Inflammatory macrophage treated with lipopolysaccharide for 4 hours (primary cell): ENCODE measurements at regions not wholly inside any gene's neighbourhood (a gene's known extent, or its start where the extent isn't known, plus 50 kb on each side); places are given as distances from the start of the nearest gene placed in this dataset.

ENCODE experiments used
- DNase-seq: peaks from one replicate; pipeline ENCODE4 v3.0.0-alpha.2; 2020

DNA sequence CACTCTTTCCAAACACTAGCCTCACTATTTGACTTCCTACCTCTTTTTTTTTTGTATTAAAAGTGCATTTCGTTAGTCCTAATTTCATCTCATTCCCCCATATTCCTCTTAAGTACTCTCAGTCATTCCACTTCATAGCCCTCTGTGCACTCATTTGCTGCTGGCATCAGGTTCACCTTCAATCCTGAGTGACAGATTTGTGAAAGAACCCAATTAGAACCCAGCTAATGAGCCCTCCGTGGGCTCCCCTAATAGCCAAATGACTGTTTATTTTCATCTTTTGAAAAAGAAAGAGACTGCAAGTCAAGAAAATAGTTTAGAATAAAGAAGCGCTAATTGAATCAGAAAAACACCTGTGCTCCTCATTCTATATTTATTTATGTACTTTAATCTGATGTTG is 512.1 kb upstream of the LRATD1 start:
- no peak for DNase-seq

DNA sequence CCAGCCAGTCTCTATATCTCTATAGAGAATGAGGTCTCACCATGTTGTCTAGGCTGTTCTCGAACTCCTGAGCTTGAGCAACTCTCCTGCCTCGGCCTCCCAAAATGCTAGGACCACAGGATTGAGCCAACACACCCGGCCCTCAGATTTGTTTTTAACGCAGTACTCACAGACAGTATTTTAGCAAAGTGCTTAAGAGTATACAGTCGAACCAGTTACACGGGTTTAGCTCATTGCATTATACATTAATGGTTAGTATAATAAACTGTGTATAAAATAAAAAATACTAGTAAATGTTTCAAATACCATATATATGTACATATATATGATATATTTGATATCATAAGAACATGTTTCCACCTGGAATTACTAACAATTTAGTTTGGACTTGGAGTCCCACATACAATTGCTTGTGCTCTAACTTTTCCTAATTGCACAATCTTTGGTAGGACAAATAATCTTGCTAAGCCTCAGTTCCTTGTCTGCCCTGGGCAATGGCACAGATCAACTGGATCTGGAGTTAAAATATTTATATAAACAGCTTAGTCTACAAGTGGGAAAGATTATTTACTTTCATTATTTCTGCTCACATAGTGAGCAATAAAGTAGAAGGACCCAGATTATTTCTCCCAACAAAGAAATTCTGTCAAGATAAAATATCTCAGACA is 508.9 kb upstream of the LRATD1 start:
- DNase-seq, result no peak

DNA sequence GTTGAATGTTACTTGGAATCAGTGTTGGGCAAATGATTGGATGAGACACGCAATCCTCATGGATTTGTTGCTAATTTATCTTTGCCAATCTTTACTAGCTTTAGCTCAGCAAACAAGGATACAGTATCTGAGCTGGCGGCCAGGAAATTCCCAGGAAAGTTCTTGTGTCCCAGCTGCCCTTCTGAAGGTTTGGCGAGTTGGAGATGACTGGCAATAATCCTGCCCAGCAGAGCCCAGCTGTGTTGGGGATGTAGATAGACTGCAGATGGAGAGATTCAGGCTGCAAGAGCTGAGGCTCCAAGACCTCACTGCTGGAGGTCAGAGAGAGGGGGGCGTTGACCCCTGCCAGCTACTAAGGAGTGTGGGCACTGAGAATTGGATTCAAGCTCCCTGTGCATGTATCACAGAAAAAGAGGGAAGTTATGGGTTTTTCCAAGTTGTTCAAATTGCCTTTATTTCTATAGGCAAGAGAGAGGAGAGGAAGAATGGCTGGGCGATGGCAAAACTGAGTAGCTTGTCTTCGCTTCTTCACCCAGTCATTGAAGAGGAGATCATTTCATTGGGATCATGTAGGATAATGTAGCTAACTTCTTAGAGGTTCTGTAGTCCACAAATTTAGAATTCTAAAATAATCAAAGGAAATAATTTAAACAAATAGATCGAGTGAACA is 506.8 kb upstream of the LRATD1 start:
- DNase-seq, result no peak

DNA sequence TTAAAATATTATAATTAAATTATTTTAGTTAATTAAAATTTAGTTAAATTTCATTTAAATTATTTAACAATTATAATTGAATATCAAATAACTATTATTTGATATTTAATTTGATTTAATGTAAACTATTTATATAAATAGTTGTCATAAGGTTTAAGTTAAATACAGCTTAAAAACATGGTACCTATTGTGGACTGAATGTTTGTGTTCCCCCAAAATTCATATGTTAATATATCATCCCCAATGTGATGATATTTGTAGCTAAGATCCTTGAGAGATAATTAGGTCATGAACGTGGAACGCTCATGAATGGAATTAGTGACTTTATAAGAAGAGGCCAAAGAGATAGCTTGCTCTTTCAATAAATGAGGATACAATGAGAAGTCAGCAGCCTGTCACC is 505.7 kb upstream of the LRATD1 start:
- DNase-seq, result no peak

DNA sequence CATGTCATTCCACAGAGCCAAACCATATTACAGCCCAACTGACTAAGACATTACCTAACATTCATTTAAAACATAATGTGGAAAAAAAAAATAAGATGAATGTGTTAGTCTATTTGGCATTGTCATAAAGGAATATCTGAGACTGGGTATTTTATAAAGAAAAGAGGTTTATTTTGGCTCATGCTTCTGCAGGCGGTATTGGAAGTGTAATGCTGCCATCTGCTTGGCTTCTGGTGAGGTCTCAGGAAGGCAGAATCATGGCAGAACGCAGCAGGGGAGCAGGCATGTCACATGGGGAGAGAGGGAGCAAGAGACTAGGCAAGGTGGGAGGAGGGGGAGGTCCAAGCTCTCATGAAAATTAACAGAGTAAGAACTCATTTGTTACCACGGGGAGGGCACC is 504.8 kb upstream of the LRATD1 start:
- DNase-seq, result no peak

DNA sequence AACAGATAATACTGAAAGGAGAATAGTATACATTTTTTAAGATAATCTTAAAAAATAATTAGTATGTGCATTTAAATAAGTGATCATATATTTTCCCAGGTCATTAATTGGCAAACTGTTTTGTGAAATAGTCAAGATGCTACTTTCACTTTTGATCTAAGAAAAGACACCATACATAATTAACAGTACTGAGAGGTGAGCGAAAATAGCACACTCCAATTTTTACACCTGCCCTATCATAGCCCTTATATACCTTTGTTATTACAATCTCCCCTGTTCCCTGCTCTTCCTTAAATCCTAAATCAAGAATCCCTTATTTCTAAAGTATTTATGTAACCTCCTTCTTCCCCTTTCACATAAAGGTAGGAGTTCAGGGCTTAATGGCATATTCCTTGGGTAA is 500.1 kb upstream of the LRATD1 start:
- no peak for DNase-seq

DNA sequence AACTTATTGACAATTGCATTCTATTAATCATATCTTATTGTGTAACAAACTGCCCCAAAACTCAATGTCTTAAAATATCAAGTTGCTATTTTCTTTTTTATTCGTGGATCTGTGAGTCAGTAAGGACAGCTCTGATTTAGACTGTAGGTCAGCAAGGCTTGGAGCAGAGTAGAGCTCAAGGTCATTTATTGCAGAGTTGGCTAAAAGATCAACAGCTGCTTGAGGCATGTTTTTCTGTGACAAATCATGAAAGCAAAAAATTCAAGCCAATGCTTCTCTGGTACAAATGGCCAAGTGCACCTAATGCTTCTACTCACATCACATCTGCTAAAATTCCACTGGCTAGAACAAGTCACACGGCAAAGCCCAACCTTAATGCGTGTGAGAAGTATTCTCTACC is 497.7 kb upstream of the LRATD1 start:
- DNase-seq, result no peak

DNA sequence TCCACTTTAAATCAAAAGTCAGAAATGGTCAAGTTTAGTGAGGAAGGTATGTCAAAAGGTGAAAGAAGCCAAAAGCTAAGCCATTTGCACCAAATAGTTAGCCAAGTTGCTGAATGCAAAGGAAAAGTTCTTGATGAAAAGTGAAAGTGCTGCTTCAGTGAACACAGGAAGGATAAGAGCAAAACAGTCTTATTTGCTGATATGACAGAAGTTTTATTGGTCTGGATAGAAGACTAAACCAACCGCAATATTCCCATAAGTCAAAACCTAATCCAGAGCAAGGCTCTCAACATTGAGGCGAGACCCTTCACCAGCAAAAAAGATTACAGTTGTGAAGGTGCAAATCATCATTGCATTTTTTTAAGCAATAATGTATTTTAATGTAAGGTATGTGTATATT is 496.5 kb upstream of the LRATD1 start:
- no peak for DNase-seq

DNA sequence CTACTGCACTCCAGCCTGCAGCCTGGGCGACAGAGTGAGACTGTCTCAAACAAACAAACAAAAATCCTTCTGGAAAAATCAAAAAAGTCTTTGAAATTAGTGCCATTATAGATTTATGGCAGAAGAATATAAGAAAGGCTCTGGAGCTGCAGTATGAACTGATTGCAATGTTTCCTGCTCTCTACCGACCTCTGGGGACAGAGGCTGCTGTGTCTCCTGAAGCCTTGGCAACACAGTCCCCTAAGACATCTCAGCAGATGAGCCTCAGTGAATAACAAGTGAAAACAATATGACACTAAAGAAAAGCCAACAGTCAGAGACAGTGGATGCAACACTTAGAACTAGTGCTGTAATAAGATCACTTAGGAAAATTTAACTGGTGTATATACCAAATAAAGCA is 494.9 kb upstream of the LRATD1 start:
- DNase-seq, result no peak

DNA sequence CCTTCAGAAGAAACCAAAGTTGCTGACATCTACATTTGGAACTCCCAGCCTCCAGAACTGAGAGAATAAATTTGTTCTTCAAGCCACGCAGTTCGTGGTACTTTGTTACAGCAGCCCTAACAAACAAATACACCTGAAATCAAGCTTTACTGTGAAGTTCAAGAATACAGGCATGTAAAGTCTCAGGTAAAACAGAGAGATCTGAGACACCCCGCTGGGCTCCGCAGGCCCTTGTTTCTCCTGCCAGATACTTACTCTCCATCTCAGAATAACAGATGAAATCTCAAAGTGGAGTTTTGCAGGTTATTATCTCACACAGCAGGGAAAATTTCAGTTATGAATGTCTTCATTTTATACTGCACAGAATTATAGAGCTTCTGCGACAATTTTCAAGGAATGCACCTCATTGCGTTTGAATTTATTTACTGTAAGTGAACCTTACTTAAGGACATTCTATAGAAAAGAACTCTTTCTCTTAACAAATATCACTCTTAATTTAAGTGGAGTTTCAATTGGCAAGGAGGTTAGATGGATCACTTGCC is 492.4 kb upstream of the LRATD1 start:
- DNase-seq, result no peak

DNA sequence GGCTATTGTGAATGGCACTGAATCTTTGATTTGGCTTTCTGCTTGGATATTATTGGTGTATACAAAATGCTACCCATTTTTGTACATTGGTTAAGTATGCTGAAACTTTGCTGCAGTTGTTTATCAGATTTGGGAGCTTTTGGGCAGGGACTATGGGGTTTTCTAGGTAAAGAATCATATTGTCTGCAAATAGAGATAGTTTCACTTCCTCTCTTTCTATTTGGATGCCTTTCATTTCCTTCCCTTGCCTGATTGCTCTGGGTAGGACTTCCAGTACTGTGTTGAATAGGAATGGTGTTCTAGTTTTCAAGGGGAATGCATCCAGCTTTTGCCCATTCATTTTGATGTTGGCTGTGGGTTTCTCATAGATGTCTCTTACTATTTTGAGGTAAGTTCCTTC is 489.1 kb upstream of the LRATD1 start:
- no peak for DNase-seq

DNA sequence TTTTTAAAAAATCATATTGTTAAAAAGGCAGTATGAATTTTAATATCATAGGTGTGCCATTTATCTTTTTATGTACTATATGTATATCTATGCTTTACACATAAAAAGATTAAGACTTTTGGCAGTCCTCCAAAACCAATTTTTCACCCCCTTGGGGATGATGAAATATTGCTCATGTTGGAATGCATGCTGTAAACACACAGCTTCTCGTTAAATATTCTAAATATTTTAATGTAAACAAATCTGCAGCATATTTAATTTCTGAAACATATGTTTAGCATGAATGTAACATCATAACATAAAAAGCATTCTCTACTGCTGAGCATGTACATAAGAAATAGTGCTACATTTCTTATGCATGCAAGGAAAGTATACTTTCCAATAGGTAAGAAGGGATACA is 484.3 kb upstream of the LRATD1 start:
- no peak for DNase-seq

DNA sequence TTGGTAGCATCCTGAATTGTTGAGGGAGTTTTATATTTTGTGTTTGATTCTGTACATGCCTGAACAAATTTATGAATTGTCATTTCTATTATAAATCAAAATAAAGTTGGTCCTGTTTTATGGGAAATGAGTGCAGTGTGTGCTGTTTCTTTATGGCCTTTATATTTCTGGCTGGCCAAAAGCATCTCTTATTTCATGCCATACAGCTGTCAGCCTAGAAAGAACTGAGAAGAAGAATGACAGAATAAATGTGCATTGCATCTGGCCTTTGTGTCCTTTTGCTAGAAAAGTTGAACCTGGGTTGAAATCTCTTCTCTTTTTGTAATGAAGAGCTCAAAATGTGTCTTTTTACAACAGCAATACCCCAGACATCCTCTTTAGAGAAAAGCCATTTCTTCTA is 474.7 kb upstream of the LRATD1 start:
- DNase-seq, result no peak

DNA sequence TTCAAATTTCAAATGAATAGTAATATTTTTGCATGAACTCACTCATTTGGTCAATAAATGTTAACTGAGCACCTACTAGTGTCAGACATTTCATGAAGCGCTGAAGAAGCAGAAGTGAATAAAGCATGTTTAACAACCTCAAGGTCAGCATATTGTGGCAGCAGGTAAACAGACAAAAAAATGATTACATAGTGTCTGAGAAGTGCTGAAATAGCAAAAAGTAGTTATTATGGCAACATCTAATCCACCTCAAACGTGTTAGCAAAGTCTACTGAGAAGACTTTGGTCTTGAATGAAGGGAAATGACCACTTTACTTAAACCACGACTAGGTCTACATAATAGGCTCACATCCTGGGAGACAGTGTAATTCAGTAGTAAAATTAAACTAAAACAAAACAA is 452.2 kb upstream of the LRATD1 start:
- no peak for DNase-seq

DNA sequence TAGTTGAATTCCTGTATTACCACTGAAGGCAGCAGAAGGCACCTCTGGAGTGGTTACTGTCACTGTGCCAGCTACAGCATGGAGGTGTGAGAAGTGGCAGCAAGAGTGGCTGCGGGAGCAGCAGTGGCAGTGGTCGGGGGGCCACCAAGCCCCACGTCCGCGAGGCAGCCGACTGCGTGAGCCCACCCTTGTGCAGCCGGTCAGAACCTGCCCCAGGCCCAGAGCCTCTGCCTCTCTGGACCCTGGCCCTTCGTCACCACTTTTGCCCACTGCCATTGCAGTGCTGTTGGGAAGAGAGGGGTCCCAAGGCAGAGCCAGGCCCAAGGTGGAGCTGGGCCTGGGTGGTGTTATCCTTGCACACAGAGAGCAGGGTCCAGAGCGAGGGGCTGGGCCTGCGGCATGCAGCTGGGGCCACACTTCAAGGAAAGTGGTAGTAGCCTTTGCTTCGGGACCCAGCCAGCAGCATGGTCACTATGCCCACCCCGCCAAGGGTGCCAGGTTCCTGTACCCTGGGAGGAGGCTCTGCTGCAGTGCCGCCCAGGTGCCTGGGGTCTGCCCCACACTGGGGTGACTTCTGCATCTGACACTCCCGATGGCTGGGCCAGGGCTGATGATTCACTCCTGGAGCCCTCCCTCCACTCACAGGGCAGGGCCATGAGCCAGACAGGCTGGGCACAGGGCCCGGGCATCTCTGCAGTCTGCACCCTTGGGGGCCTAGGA is 450.1 kb upstream of the LRATD1 start:
- DNase-seq, result no peak

DNA sequence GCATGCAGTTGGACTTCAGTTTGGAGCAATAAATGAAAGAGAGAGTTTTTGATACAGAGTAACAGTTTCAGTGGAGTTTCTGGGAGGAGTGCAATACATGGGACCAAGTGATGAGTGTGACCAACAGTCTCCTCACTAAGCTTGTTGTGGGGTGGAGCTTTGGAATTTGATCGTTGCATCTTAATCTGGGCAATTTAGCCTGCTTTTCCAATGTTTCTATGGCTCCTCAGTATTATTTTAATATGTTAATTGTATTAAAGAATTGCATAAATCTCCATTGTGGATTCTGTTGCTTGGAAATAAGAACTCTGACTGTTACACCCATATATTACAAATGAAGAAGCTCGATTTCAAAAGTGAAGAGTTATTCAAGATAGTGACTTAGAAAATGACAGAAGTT is 446.6 kb upstream of the LRATD1 start:
- no peak for DNase-seq

DNA sequence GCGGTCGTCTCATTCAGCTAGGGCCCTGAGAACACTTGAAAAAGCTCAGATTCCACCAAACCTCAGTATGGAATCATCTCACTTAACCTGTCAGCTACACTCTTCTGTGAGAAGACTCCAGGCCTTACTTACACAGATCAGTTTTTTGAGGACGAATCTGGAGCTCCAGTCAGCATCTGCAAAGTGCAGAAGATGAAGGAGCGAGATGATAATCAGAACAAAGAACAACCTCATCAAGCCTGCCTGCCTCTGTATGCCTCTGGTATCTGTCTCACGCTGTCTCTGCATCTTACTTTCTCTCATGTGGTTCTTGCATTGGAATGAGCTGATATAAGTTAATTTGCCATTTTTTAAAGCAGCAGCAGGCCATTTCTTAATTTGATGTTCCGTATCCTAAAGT is 444.1 kb upstream of the LRATD1 start:
- DNase-seq, result no peak

DNA sequence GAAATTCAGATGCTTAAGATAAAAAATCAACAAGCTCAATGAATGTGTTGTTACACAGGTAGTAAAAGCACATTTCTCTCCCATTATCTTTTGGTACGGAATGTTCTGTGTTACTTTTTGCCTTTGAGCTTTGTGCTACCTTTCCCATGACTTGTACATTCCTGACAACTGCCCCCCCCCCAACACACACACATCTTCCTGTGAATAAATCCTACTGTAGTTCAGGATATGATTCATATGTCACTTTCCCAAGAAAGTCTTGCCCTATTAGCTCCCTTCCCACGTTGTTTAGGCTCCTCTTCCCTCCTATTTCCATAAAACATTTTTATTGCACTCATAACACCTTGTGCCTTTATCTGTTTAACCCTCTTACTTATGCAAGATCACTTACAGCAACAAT is 442.6 kb upstream of the LRATD1 start:
- DNase-seq, result no peak

DNA sequence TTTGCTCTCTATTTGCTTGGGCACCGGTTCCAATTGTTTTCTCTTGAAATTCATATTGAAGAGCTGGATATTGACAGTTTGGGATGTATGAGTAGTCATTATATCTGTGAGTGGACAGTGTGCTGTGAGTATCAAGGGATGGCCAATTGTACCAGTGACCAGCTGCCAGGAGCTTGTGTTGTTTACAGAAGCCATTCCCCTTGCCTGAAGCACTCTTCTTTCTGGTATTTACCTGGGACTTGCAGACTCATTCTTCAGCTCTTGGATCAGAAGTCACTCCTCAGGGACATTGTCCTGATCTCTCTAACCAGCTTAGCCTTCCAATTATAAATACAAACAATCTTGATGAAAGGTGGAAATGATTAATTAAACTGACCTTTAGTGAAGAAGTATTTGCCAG is 438.3 kb upstream of the LRATD1 start:
- DNase-seq, result no peak

DNA sequence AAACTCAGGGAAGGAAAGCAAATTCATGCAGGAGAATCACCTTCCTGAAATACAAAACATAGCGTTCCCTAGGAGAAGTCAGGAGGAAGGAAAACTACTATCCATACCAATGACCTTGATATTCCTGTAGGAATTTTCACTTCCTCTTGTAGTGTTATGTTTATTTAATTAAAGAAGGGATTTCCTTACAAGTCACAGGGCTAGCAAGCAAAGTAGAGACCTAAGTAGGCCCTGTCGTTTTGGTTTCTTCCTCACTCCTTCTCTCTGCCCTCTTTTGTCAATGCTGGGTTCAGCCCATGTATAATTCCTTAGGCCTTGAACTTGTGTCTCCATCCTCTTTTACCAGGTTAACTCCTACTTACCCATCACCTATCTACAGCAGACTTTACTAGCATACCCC is 435.2 kb upstream of the LRATD1 start:
- no peak for DNase-seq

DNA sequence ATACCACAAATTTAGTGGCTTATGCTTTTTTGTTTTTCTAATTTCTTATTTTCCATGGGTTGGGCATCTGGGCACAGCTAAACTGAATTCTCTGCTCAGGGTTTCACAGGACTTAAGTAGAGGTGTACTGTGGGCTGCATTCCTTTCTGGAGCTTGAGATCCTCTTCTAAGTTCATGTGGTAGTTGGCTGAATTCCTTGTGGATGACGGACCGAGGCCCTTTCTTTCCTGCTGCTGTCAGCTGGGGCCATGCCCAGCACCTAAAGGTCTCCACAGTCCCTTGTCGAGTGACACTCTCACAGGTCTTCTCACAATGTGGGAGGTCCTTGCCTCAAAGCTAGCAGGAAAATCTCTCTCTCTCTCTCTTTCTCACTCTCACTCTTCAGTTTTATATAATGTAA is 433.5 kb upstream of the LRATD1 start:
- no peak for DNase-seq

DNA sequence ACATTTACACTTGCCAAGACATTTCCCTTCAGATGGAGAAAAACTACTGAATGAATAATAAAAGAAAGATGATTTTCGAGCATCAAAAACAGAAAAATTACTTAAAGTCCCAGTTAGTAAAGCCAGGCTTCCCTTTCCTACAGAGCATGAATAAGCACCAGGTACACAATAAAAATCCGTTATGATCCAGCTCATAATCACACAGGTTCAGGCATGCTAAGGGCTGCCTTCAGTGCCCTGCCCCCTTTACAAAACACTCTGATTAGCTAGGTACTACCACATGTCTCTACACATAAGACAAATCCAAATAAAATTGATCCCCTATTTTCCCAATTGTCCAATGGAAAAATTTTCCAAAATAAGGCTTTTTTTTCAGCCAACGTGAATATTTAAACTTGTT is 413.2 kb upstream of the LRATD1 start:
- DNase-seq, result no peak

DNA sequence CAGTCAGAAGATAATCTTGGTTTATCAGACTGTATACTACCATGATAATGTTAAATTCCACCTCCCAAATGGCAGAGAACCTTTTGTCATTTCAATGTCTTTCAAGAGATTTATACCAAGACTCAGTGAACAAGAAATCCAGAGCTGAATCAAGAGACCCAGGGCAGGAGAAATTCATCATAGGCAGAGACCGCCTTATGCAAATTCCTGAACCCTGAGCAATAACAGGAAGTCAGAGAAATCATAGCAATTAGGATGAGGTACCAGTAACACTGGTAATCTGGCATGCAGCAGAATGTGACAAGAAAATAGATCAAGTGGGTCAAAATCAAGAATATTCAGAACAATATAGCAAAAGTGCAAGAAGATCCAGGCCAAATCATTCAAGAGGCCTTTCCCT is 412.4 kb upstream of the LRATD1 start:
- DNase-seq, result no peak

DNA sequence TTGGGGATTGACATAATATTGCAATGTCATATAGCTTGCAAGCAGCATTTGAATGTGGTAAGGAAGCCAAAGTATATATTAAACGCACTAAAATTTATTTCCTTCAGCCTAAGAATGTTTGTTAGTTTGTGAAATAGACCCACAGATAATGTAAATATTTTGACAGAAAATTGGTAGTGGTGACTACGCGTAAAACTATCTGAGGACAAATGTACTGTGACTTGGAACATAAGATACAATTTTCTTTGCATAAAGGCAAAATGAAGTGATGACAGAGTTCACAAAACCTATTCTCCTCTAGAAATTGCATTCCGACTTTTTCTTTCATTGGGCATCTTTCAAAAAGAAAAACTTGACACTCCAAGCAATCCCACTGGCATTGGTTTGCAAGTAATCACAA is 411.1 kb upstream of the LRATD1 start:
- DNase-seq, result no peak
